OCI-LY7 (cell line): ENCODE measurements at regions not wholly inside any gene's neighbourhood (a gene's known extent, or its start where the extent isn't known, plus 50 kb on each side); places are given as distances from the start of the nearest gene placed in this dataset.
"Not testable (repeated sequence)": the region's sequence is repeated elsewhere in the genome, so short reads cannot be mapped to it uniquely, and the experiment has no call there.

Experiments used
- BruUV-seq: library from RNA; stranded (reverse); fragments of 400-500 nt; replicated peaks from 2 replicates; lab custom pipeline; 2021; lab: Mats Ljungman, UMichigan
- CTCF ChIA-PET: fragments of 300-600 bp; sonication (Branson Sonifier 250); formaldehyde crosslinking; loops from one replicate; lab custom pipeline; 2022; ENCODE audit warnings: antibody characterized with exemption; ENCODE audit not compliant: unreplicated experiment; lab: Charles Lee
- POLR2A ChIA-PET: fragments of 300-600 bp; sonication (Branson Sonifier 250); formaldehyde crosslinking; loops from one replicate; lab custom pipeline; 2022; ENCODE audit warnings: antibody characterized with exemption; lab: Charles Lee
- DNase-seq: peaks from one replicate; pipeline ENCODE4 v3.0.0-alpha.2; 2015; ENCODE audit warnings: low spot score
- H2AFZ ChIP-seq: fragments of 200-600 bp; sonication (generic), shearing (Covaris generic); 2 replicates; pipeline ENCODE4 v1.6.1; 2014; ENCODE audit warnings: mild to moderate bottlenecking, antibody characterized with exemption, low read length, moderate library complexity
- H3K27ac ChIP-seq: fragments of 200-600 bp; sonication (generic); 2 replicates; pipeline ENCODE4 v1.5.1; 2014; ENCODE audit warnings: mixed run types, low read depth, mild to moderate bottlenecking, moderate library complexity, low read length, inconsistent platforms; ENCODE audit not compliant: poor library complexity, severe bottlenecking
- H3K36me3 ChIP-seq: fragments of 200-600 bp; sonication (generic); 2 replicates; pipeline ENCODE4 v1.6.1; 2014; ENCODE audit warnings: mild to moderate bottlenecking, antibody characterized with exemption, low read length, moderate library complexity, mixed read lengths; ENCODE audit not compliant: insufficient read depth
- H3K4me1 ChIP-seq: fragments of 200-600 bp; sonication (generic); 2 replicates; pipeline ENCODE4 v1.5.1; 2014; ENCODE audit warnings: mild to moderate bottlenecking, low read length; ENCODE audit not compliant: insufficient read depth, poor library complexity, severe bottlenecking
- H3K4me2 ChIP-seq: fragments of 200-600 bp; sonication (generic); 2 replicates; pipeline ENCODE4 v1.6.1; 2014; ENCODE audit warnings: mild to moderate bottlenecking, low read length
- H3K4me3 ChIP-seq: fragments of 200-600 bp; sonication (generic); 2 replicates; pipeline ENCODE4 v1.5.1; 2014; ENCODE audit warnings: mild to moderate bottlenecking, low read depth, low read length; ENCODE audit not compliant: poor library complexity, severe bottlenecking
- H3K79me2 ChIP-seq: fragments of 200-600 bp; sonication (generic); 2 replicates; pipeline ENCODE4 v1.6.1; 2016; ENCODE audit warnings: low read depth, mild to moderate bottlenecking, low read length, moderate library complexity, mixed read lengths; ENCODE audit not compliant: insufficient read depth
- H3K9me2 ChIP-seq: fragments of 200-600 bp; sonication (generic); 2 replicates; pipeline ENCODE4 v1.6.1; 2016; ENCODE audit warnings: mild to moderate bottlenecking, low read length, mixed read lengths; ENCODE audit not compliant: insufficient read depth
- H3K9me3 ChIP-seq: fragments of 200-600 bp; sonication (generic); 2 replicates; pipeline ENCODE4 v1.6.1; 2014; ENCODE audit warnings: mild to moderate bottlenecking, mixed run types, low read length, mixed read lengths
- H4K20me1 ChIP-seq: fragments of 200-600 bp; sonication (generic); 2 replicates; pipeline ENCODE4 v1.6.1; 2014; ENCODE audit warnings: mild to moderate bottlenecking, antibody characterized with exemption, low read length, moderate library complexity, mixed read lengths; ENCODE audit not compliant: insufficient read depth
- EZH2phosphoT487 ChIP-seq: fragments of 200-600 bp; sonication (generic); IDR thresholded peaks from 2 replicates; pipeline ENCODE4 v1.6.1; 2018; ENCODE audit warnings: low read depth, borderline replicate concordance, mild to moderate bottlenecking, mixed run types, antibody characterized with exemption, low read length, moderate library complexity, mixed read lengths
- intact Hi-C: fragments of 100-400 bp; cut with micrococcal nuclease; formaldehyde crosslinking; loops from one replicate; pipeline ENCODE4 v1.10.0; 2022; ENCODE audit not compliant: unreplicated experiment
- TF ChIP-seq, protein P1 (sequence below): fragments of 200-600 bp; sonication (generic); conservative IDR thresholded peaks from 2 replicates; pipeline ENCODE4 v1.5.1; 2014; ENCODE audit warnings: mild to moderate bottlenecking, antibody characterized with exemption, low read length, moderate library complexity, mixed read lengths

DNA sequence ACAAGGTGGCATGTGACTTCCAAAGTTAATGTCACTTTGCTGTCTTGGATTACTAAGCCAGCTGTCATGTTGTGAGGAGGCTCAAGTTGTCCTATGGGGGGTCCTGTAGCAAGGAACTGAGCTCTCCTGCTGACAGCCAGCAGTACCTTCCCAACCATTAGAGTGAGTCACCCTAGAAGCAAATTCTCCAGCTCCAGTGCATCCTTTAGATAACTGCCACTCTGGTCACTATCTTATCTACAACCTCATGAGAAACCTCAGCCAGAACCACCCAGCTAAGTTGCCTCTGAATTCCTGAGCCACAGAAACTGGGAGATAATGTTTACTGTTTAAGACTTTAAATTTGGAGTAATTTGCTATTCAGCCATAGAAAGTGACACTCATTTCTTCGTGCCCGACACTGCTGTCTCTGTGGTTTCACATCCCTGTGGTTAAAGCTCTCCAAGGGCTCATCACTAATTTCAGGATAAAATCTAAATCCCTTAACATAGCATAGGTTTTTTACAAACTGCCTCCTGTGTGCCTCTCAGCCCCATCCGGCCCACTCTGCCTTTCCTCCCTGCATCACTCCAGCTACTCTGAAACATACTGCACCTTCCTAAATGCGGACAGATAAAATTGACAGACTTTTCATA is 83.5 kb downstream of the PRR15 start:
- BruUV-seq = no TSS peak
- ChIA-PET POLR2A (no interaction called here), CTCF (no interaction called here)
- intact Hi-C loops = no loop called here
- H3K4me1 ChIP-seq = no peaks in the 10 kb centered on the region
- H3K9me3 ChIP-seq = no peaks in the 10 kb centered on the region
- H3K4me2 ChIP-seq = no peak overlapping the region
- TF ChIP-seq, protein P1, sequence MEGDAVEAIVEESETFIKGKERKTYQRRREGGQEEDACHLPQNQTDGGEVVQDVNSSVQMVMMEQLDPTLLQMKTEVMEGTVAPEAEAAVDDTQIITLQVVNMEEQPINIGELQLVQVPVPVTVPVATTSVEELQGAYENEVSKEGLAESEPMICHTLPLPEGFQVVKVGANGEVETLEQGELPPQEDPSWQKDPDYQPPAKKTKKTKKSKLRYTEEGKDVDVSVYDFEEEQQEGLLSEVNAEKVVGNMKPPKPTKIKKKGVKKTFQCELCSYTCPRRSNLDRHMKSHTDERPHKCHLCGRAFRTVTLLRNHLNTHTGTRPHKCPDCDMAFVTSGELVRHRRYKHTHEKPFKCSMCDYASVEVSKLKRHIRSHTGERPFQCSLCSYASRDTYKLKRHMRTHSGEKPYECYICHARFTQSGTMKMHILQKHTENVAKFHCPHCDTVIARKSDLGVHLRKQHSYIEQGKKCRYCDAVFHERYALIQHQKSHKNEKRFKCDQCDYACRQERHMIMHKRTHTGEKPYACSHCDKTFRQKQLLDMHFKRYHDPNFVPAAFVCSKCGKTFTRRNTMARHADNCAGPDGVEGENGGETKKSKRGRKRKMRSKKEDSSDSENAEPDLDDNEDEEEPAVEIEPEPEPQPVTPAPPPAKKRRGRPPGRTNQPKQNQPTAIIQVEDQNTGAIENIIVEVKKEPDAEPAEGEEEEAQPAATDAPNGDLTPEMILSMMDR = no peak
- no peak for TF ChIP-seq EZH2phosphoT487
- no peaks in the 10 kb centered on the region for H3K36me3 ChIP-seq
- no peak overlapping the region for H3K4me3 ChIP-seq
- H3K79me2 ChIP-seq = no peaks in the 10 kb centered on the region
- DNase-seq = no peak
- no peak overlapping the region for H2AFZ ChIP-seq
- H3K27ac ChIP-seq = no peak overlapping the region
- no peaks in the 10 kb centered on the region for H4K20me1 ChIP-seq
- H3K9me2 ChIP-seq = no peaks in the 10 kb centered on the region

DNA sequence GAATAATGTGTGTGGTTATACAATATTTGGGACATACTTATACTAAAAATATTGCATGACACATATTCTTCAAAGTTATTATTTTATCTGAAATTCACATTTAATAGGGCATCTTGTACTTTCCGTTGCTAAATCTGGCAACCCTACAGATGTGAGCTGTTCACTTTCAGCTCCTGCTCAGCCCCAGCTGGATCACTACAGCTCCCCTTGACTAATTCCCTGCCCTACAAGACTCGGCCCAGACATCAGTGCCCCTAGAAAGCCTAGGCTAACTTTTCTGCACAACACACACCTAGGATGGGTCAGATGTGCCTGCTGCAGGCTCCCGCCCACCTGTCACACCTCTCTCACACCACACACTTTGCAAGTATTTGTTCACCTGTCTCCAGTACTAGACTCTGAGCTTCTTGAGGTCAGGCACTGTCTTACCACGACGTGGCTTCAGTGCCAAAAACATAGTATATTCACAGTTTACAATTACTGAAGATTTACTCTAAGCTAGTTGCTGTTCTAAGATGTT is 84.1 kb downstream of the PRR15 start:
- H3K4me1 ChIP-seq, H3K9me3 ChIP-seq, BruUV-seq, intact Hi-C loops, H3K36me3 ChIP-seq, H3K4me2 ChIP-seq, H3K79me2 ChIP-seq, H3K4me3 ChIP-seq, H3K9me2 ChIP-seq, POLR2A ChIA-PET, H3K27ac ChIP-seq, DNase-seq, CTCF ChIA-PET, H4K20me1 ChIP-seq, H2AFZ ChIP-seq: not testable (repeated sequence)

DNA sequence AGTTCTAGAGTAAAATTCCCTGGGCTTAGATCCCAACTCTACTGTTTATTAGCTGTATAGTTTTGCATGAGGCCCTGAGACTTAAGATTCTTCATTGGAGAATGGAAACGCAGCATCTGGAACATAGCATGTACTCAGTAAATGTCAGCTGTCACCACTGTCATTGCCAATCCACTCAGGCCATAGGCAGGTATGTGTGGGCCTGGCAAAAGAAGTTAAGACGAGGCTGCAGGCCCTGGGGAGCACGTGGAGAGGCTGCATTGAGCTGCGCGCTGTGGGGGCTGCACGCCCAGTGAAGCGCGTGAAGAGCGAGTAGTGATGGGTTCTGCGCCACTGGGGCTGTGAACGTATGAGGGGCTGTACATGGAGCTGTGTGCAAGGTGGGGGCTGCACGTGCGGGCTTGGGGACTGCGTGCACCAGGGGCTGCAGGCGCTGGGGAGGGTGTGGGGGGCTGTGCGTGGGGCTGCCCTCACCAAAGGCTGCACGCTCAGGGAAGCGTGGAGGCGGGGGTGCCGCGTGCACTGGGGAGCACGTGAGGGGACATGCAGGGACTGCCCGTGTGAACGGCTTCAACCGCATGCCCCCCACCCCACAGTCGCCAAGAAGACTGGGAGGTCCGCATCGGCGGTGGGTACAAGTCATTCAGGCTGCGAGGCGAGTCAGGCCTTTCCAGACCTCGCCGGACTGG is 85.5 kb downstream of the PRR15 start:
- ChIA-PET POLR2A (interaction anchor here (0.7 kb wide), 1 partner anchor 10 kb away, joined by 5 read pairs; no protein-coding TSS in a partner anchor), CTCF (no interaction called here)
- intact Hi-C loops = no loop called here

More for the DNA sequence above, 85.5 kb downstream of the PRR15 start:
- H2AFZ ChIP-seq = no peak overlapping the region
- no peak for DNase-seq
- no TSS peak for BruUV-seq
- TF ChIP-seq EZH2phosphoT487 = no peak
- TF ChIP-seq, protein P1 = no peak
- H3K79me2 ChIP-seq = no peaks in the 10 kb centered on the region
- no peaks in the 10 kb centered on the region for H3K36me3 ChIP-seq
- no peak overlapping the region for H3K4me2 ChIP-seq
- no peak overlapping the region for H3K4me3 ChIP-seq
- H3K9me2 ChIP-seq = no peaks in the 10 kb centered on the region
- H3K27ac ChIP-seq = no peak overlapping the region
- no peaks in the 10 kb centered on the region for H3K4me1 ChIP-seq
- no peaks in the 10 kb centered on the region for H4K20me1 ChIP-seq
- no peaks in the 10 kb centered on the region for H3K9me3 ChIP-seq
